ENCODE measurements at regions not wholly inside any gene's neighbourhood (a gene's known extent, or its start where the extent isn't known, plus 50 kb on each side); places are given as distances from the start of the nearest gene placed in this dataset.
A peak's percentile ranks its signal among the peaks of the same experiment; 100 is the strongest.

DNA sequence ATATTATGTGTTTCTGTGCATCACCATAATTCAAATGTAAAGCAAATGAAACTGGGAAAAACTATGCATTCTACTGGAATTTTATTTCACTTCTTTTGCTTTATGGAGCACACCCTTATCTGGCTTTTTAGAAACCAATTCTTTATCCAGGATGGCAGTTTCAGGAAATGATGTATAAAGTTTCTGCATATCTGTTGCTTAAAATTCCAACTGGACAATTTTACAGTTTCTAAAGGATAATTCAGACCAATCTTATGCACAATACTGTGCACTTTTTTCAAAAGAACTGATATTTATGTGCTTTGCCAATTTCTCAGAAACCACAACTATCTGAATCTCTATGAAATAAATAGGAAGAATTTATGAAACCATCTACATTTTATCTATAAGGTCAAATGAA lies 246.5 kb upstream of the MIR17HG start:
- no peak for DNase-seq

DNA sequence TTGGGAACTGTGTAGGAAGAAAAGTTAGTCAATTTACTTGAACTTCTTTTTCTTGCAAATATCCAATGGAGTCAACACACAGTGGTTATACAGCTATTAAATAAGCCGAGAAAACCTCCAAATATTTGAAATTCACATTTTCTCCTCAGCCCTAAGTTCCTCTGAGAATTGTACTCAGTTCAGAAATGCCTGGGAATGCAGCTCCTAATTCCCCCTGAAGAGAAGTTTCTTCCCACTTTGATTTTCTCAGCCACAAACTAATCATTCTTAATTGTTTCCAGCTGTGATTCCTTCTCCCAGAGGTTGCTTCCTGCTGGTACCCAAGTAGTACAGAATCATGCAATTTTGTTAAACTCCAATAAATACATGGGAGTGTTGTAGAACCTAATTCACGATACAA lies 246.1 kb upstream of the MIR17HG start:
- no peak for DNase-seq

DNA sequence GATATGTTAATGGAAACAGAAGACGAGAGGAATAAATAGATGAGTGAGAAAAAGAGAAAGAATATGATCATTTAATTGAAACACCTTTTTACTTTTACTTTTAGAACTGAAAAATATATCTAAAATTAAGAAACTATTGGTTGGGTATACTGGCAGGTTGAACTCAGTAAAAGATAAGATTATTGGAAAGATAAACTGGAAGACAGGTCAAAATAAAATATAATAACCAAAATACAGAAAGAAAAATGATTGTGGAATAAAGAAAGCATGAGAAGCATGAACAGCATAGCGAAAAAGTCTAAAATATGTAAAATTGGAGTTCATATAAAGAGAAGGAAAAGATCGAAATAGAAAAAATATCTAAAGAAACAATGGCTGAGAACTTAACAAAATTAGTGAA lies 242.2 kb upstream of the MIR17HG start:
- DNase-seq: no peak

DNA sequence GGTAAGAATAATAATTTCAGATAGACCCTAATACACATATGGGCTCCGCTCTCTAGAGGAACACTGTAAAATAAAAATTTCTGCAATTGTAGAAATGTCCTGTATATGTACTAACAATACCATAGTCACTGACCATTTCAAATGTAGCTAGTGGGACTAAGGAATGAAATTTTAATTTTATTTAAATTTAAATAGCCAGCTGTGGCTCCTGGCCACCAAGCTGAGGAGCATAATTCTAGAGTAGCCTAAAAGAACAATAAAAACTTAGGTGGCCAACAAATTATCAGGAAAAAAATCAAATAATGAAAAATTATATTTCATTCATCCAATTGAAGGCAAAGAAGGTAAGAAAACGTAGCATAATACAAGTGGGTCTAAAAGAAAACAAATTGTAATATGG lies 240.9 kb upstream of the MIR17HG start:
- no peak for DNase-seq

DNA sequence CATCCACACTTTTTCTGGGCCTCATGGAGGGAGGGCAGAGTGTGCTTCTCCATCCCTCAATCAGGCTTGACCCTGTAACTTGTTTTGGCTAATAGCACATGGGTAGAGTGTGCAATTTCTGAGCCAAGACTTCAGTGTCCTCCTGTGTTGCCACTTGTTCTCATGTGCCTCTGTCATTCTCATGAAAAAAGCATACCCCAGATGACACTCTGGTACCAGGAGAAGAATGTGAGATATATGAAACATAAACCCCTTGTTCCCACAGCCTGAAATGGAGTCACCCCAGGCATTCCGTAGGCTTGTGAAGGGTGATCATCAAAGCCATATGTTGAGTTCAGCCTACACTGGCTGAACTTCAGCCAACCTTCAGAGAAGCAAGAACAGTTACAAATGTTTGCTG lies 239.2 kb upstream of the MIR17HG start:
- no peak for DNase-seq

DNA sequence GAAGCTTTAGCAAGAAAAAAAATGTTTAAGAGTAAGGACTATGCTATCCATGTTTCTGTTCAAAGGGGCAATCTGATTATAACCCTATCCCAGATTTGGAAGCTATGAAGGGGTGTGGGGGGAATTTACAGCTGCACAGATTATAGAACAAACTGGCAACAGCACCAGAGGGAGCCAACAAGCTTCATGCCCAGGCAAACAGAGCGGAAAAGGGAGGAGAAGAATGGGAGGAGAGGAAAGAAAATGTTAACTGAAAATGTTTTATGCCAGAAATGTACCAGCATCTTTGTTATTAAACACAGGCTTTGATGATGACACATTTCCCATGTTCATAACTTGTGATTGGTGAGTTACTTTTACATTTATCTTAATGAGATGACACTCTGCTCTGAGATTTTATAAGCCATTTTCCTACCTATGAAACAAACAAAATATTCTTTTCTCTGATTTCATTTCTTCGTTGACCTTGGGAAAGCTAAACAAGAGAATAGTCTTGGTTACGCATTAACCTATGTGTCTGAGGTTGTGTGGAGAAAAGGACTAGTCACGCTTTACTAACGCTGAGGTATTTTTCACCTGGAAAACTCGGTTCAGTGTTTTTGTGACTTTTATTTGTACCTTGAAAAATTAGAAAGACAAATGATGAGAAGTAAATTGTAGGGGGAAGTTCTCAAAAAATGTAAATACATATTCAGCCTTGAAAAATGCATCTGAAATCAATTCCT lies 235.8 kb upstream of the MIR17HG start:
- no peak for DNase-seq

DNA sequence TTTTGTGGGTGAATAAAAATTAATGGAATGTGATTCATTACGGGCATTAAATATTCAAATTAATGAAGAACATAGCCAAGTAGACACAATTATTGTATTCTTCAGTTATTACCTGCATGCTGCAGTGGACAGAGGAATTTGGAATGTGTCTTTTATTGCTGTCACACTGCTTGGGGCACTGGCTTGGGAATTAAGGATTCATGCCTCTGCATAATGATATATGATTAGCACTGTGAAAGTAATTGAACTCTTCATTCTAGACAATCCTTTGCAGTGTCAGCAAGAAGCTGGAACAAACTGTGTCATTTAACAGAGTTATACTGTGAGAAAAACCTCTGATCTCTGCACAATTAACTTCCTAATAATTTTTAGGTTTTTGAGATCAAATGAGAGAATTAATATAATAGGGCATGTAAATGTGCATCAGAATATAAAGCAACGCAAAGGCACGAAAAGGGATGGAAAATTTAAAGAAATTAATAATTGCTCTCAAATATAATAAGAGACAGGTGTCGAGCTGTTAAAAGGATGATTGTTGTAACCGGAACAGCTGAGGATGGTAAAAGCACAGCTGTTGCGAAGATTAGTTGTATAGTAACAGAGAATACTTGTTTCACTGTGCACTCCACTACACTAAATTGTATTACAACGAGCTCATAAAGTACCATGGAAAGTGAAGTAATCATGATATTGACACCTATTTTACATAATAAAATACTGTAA lies 235.1 kb upstream of the MIR17HG start:
- DNase-seq: no peak

DNA sequence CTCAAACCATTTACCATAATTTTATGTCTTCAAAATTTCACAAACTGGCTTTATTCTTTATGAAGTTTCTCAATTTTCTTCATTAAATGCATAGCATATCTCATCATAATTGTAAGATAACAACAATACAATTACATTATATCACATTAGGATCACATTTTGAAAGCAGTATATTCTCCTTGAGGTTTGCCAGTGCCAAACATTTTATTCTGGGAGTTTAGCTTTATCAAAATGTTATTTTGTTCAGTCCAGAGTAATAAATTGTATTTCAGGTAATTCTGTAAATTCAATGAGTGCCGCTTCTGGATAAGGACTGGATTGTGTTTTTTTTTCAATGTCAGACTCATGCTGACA lies 234.6 kb upstream of the MIR17HG start:
- DNase-seq: no peak

DNA sequence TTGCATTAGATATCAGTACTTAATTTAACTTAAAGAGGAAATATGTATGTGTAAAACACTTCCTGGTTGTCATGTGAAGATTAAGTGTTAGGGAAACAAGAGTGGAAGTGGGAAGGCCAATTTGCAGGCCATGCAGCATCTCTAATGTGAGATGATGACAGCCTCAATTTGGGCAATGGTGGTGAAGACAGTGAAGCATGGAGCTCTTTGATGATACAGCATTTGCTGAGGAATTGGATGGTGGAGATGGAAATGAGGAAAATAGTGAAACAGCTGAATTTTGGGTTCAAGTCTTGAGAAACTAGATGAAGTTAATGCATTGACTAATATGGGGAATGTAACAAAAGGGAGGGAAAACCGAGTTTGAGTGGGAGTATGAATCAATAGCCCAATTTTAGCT lies 231.7 kb upstream of the MIR17HG start:
- no peak for DNase-seq

DNA sequence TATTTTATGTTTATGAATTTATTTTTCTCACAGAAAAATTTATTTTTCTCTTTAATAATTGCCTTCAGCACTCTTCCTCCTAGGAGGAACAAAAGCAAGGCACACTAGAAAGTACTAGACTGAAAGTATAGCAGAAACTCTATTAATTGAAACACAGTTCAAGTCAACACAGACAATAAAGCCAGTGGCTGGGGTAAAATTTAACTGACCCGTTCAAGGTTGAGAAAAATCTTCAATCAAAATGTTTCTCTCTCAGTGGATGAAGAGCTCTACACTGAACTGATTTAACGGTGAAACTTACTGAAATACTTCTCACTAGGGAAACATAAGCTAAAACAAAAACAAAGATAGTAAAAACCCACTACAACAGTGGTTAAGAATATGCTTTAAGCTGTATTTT lies 230.1 kb upstream of the MIR17HG start:
- no peak for DNase-seq

DNA sequence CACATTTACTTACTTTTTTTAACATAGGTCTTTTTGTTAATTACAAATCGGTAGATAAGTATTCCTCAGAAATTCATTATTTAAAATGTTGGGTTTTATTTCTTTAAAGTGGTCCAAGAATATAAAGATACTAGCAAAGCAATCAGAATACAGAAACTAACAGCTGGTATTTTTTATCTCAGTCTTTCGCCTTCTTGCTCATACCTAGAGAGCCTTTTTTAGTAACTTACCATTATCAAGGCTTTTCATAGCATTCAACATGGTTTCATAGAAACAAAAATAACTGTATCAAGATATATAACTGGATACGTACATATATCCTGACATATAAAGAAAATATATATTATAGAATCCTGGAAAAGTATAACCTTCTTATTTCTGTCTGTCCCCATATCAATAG lies 227.8 kb upstream of the MIR17HG start:
- no peak for DNase-seq

DNA sequence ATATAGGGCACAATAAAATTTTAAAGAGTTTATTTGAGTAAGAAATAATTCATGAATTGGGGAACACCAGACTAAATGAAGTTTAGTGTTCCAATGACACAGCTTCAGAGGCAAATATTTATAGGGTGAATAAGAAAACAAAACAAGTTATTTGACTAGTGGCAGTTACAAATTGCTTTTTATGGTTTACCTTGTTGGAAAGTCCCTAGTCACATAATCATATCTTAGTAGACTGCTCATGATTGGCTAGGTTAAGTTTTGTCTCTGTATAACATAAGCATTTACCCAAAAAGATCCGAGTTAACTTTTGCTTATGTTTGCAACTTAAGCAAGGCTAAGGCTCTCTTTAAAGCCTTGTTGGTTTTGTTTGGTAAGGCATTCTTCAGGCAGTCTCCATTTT lies 224.7 kb upstream of the MIR17HG start:
- DNase-seq: no peak

DNA sequence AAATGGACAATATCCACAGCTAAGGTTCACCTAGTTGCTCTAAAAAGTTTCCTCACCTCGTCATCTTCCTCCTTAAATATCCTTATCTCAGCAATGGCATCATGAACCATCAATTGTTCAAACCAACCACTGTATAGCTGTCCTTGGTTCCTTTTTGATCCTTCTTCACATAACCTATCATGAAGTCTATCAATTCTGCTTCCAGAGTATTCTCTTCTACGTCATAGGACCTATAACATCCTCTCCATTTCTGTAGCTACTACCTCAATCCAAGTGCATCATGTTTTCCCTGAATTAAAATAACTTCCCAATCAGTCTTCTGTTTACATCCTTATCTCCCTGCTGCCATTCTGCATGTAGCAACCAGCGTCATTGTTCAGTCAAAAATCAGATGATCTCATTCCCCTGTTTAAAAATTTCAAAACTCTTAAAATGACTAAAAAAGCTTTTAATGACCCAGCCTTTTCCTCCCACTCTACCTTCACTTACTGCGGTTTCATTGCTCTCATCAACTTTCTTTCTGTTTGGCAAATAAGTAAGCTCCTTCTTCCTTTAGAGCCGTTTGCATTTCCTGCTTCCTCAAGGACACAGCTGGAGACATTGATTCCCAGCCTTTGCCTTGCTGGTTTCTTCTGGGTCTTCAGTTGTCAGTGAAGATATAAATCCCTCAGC lies 223.9 kb upstream of the MIR17HG start:
- no peak for DNase-seq

DNA sequence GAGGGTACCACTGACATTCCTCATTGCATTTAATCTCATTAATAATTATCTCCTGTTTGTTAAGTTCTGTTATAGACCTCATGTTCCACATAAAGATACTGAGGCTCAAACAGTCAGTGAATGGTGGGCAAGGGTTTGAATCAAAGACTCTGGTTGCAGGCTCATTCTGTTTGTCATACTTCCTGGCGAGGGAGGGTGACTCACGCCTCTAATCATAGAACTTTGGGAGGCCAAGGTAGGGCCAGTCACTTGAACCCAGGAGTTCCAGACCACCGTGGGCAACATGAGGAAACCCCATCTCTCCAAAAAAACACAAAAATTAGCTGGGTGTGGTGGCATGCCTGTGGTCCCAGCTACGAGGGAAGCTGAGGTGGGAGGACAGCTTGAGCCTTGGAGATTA lies 220.7 kb upstream of the MIR17HG start:
- DNase-seq: no peak

DNA sequence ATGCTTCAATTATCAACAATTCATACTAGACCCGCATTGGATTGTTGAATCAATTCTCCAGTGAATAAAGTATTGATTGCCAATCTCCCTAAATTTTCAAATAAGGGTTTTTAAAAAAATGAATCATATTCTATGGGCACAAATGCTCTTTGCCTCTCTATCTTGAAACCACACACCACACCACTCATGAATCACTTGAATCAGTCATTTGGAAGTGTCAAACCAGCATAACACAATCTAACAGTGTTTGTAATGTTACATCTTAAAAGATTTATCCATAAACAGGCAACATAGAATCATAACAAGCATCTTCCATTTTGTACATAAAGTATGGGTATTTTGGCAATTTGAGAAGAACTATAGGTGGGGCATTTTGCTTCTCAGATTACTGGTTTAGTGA lies 219.5 kb upstream of the MIR17HG start:
- no peak for DNase-seq

DNA sequence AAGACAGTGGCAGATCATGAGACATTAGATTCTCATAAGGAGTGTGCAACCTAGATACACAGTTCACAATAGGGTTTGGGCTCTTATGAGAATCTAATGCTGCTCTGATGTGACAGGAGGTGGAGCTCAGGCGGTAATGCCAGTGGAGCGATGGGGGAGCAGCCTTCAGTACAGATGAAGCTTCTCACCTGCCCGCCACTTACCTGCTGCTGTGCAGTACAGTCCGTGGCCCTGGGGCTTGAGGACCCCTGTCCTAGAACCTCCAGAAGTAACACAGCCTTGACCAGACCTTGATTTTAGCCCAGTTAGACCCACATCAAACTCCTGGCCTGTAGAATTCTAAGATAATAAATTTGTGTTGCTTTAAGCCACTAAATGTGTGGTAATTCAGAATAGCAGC lies 215.1 kb upstream of the MIR17HG start:
- DNase-seq: no peak

DNA sequence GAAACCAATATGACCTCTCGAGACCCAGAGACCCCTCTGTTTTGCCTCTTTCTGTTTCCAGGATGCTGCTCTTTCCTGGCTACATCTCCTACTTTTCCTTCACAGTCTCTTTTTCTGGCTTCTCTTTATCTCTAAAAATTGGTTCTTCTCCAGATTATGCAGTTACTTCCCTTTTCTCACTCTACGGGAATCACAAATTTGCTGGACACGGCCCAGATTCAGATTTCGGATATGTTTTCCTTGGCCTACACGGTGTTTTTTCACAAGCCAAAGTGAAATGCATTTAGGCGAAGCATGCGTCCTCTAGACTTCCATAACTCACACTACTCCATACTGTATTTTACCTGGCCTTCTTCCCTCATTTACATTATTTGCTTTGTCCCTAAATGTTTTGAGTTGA lies 214.7 kb upstream of the MIR17HG start:
- peak; percentile 54 for DNase-seq

DNA sequence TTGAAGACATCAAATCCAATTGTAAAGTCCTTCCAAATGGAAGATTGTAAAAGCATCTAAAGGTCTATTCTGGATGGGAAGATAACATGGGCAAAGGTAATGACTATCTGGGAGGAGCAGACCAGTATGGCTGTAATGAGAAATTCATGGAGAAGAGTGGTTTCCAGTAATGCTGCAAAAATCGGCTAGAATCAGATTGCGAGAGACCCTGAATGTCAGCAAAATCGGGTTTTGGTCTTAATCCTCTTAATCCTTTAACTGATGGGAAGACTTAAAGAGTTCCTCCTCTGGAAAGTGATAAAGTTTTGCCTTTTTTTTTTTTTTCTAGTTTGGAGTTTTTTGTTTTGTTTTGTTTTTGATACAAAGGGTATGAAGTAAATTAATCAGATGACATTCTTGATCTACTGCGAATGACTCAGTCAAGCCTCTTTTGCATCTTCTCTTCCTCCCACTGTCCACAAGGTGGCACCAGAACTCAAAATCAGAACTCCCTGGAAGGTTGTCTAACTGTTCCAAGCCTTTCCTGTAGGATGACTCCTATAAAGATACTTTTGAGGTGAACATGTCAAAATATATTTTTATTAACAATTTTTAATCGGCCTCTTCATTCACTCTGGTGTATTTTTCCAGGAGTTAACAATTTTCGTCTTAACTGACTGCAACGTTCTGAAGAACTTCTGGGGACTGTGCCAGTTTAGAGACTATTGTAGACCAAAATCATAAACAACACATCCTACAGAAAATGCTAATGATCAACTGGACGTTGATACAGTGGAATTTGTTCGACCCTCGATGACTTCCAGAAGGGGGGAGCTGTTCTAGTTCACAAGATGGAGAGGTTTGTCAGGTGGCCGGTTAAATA lies 213.3 kb upstream of the MIR17HG start:
- no peak for DNase-seq

DNA sequence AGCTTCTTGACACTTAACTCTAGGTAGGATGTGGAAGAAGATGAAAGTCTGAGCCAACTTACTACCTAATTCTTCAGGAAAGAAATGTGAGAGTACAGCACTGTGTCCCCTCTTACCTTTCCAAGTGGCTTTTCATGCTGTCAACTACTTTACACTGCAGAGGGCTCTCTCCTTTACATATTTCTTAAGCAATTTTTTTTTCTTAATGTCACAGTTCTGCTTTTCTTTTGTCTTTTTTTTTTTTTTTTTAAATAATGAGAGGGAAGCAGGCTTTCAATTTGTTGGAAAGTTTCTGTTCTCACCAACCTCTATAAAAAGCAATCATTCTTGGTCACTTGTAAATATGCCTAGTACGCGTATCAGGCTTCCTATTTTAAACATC lies 212.7 kb upstream of the MIR17HG start:
- no peak for DNase-seq

DNA sequence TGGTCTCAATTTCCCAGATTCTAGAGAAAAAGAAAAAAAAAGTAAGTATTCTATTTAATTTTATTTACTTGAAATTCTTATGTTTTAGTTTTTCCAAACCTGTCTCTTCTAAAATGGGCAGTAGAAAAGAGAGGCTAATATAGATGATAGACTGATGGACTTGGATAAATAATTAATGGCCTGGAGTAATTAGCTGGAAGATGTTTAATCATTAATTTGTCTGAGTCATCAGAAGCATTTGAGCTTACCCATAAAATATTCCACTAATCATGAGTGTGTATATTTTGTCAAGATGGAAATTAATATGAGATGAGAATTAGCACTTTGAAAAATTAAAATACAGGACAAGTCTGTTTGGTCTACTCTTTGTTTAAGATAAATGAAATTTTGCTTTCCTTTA lies 212.1 kb upstream of the MIR17HG start:
- no peak for DNase-seq

DNA sequence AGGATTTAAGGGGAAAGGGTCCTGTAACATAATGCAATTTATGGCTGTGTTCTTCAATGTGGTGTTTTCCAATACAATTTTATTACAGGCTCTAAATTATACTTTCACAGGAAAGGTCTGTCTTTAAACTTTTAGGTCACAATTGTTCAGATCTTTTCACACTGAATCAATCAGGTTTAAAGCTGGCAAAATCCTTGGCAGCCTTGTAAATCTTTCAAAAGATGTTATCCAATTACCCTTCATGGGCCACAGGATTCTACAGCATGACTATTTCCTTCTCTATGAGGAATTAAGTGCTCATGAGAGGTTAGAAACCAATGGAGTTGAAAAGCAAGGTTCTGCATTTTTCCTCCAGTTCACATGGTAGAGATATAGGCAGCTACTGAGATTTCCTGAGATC lies 211.5 kb upstream of the MIR17HG start:
- no peak for DNase-seq

DNA sequence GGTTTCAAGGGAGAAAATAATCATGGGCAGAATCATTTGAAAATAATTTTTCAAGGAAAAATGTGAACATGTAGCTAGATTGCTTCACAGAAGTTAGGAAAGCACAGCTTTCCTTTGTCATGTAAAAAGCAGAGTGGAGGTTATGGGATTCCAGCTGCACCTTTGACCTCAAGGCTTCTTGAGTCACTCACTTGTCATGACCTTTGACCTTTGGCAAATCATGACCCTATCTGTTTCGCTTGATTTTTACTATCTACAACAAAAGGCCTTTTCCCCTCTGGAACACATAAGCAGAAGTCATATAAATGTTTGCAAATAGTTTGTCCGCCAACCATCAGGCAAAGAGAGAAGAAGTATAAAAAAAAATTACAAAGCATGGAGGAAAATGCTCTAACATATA lies 210.7 kb upstream of the MIR17HG start:
- DNase-seq: no peak

DNA sequence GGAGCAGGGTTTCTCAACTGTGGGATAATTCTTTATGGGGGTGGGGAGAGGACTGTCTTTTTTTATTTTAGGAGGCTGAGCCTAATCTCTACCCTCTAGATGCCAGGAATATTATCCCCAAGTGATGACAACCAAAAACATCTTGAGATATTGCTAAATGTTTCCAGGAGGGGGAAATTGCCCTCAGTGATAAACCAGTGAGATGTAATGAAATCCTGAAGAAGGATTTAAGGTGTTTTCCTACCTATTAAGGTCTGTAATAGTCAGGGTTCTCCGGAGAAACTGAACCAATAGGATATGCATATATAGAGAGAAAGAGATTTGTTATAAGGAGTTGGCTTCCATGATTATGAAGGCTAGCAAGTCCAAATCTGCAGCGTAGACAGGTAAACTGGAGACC lies 208.3 kb upstream of the MIR17HG start:
- no peak for DNase-seq

Data from right forelimb (tissue), 1 donor.